ENCODE measurements at regions not wholly inside any gene's neighbourhood (a gene's known extent, or its start where the extent isn't known, plus 50 kb on each side); places are given as distances from the start of the nearest gene placed in this dataset.

GRCh38 chr12:60216226-60216625 is 620.4 kb downstream of the SLC16A7 start:
- H3K27me3 ChIP-seq (ENCODE audit: insufficient read depth, low read depth) = no peaks in the 10 kb centered on the region
- no peak for DNase-seq
- H3K4me3 ChIP-seq = no peak overlapping the region
- H3K9me3 ChIP-seq (ENCODE audit: insufficient read depth, low read depth) = no peaks in the 10 kb centered on the region
- H3K79me2 ChIP-seq (ENCODE audit: low read depth) = no peaks in the 10 kb centered on the region
- H3K9me2 ChIP-seq (ENCODE audit: insufficient read depth) = no peaks in the 10 kb centered on the region
- H2AFZ ChIP-seq = no peak overlapping the region
- H3K36me3 ChIP-seq (ENCODE audit: low read depth) = no peaks in the 10 kb centered on the region
- H3K4me2 ChIP-seq = no peak overlapping the region
- no peak overlapping the region for H3K27ac ChIP-seq
- BruUV-seq (replicated peaks) = no TSS peak
- no peaks in the 10 kb centered on the region for H3F3A ChIP-seq (ENCODE audit: insufficient read depth, low read depth)
- TF ChIP-seq EZH2 (IDR thresholded peaks at IDR 0.05; ENCODE audit: low read depth) = no peak
- TF ChIP-seq, protein P1, sequence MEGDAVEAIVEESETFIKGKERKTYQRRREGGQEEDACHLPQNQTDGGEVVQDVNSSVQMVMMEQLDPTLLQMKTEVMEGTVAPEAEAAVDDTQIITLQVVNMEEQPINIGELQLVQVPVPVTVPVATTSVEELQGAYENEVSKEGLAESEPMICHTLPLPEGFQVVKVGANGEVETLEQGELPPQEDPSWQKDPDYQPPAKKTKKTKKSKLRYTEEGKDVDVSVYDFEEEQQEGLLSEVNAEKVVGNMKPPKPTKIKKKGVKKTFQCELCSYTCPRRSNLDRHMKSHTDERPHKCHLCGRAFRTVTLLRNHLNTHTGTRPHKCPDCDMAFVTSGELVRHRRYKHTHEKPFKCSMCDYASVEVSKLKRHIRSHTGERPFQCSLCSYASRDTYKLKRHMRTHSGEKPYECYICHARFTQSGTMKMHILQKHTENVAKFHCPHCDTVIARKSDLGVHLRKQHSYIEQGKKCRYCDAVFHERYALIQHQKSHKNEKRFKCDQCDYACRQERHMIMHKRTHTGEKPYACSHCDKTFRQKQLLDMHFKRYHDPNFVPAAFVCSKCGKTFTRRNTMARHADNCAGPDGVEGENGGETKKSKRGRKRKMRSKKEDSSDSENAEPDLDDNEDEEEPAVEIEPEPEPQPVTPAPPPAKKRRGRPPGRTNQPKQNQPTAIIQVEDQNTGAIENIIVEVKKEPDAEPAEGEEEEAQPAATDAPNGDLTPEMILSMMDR (conservative IDR thresholded peaks at IDR 0.05) = no peak
- ChIA-PET CTCF (no interaction called here), POLR2A (ENCODE audit: unreplicated experiment) (no interaction called here)
- H3K4me1 ChIP-seq (replicated peaks; ENCODE audit: insufficient read depth) = no peaks in the 10 kb centered on the region
- intact Hi-C loops (cut with micrococcal nuclease; ENCODE audit: unreplicated experiment) = no loop called here
- no peaks in the 10 kb centered on the region for H4K20me1 ChIP-seq (ENCODE audit: insufficient read depth)

GRCh38 chr12:60223242-60223641 is 627.4 kb downstream of the SLC16A7 start:
- H3K4me2 ChIP-seq = no peak overlapping the region
- no peak overlapping the region for H2AFZ ChIP-seq
- H3K4me3 ChIP-seq = no peak overlapping the region
- H3K9me2 ChIP-seq (ENCODE audit: insufficient read depth) = no peaks in the 10 kb centered on the region
- no peaks in the 10 kb centered on the region for H3F3A ChIP-seq (ENCODE audit: insufficient read depth, low read depth)
- no TSS peak for BruUV-seq (replicated peaks)
- H3K27ac ChIP-seq = no peak overlapping the region
- POLR2A ChIA-PET (ENCODE audit: unreplicated experiment) = no interaction called here
- no peaks in the 10 kb centered on the region for H3K4me1 ChIP-seq (replicated peaks; ENCODE audit: insufficient read depth)
- intact Hi-C loops (cut with micrococcal nuclease; ENCODE audit: unreplicated experiment) = no loop called here
- no peak for TF ChIP-seq EZH2 (IDR thresholded peaks at IDR 0.05; ENCODE audit: low read depth)
- TF ChIP-seq, protein P1 (conservative IDR thresholded peaks at IDR 0.05) = no peak
- CTCF ChIA-PET = no interaction called here
- H3K27me3 ChIP-seq (ENCODE audit: insufficient read depth, low read depth) = no peaks in the 10 kb centered on the region
- no peaks in the 10 kb centered on the region for H3K9me3 ChIP-seq (ENCODE audit: insufficient read depth, low read depth)
- no peaks in the 10 kb centered on the region for H3K79me2 ChIP-seq (ENCODE audit: low read depth)
- no peak for DNase-seq
- no peaks in the 10 kb centered on the region for H4K20me1 ChIP-seq (ENCODE audit: insufficient read depth)
- H3K36me3 ChIP-seq (ENCODE audit: low read depth) = no peaks in the 10 kb centered on the region

DNA sequence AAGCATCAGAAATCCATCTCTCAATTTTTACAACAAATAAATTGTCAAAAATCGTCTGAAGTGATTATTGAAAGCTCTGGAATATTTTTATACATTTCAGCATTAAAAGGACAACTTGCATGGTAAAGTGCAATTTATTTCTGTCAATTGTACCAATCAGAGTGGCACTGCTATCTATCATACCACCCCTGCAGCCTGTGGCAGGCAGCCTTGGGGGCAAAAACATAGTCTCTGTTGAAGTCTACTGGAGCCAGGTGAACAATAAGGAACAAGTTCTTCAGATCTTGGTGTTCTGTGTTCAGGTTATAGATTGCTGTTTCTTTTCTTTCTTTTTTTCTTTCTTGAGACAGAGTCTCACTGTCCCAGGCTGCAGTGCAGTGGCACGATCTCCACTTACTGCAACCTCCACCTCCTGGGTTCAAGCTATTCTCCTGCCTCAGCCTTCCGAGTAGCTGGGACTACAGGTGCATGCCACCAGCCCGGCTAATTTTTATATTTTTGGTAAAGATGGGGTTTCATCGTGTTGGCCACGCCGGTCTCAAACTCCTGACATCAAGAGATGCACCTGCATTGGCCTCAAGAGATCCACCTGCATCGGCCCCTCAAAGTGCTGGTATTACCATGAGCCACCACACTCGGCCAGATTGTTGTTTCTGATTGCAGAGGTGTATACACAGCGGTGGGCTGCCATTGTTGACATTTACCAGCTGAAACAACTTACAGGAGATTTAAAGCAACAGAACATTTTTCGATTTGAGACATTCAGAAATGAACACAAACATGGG is 629.6 kb downstream of the SLC16A7 start:
- intact Hi-C loops (cut with micrococcal nuclease; ENCODE audit: unreplicated experiment) = no loop called here
- no TSS peak for BruUV-seq (replicated peaks)
- H3K4me3 ChIP-seq = no peak overlapping the region
- H3K27ac ChIP-seq = no peak overlapping the region
- no peaks in the 10 kb centered on the region for H3K79me2 ChIP-seq (ENCODE audit: low read depth)
- CTCF ChIA-PET = no interaction called here
- POLR2A ChIA-PET (ENCODE audit: unreplicated experiment) = no interaction called here
- H3K36me3 ChIP-seq (ENCODE audit: low read depth) = no peaks in the 10 kb centered on the region
- H3K4me1 ChIP-seq (replicated peaks; ENCODE audit: insufficient read depth) = no peaks in the 10 kb centered on the region
- H3K9me3 ChIP-seq (ENCODE audit: insufficient read depth, low read depth) = no peaks in the 10 kb centered on the region
- DNase-seq = no peak
- H2AFZ ChIP-seq = 0 out of 2 replicates have a peak overlapping the region, but pooled peaks have one; percentile 8
- H3K9me2 ChIP-seq (ENCODE audit: insufficient read depth) = no peaks in the 10 kb centered on the region
- no peaks in the 10 kb centered on the region for H3F3A ChIP-seq (ENCODE audit: insufficient read depth, low read depth)
- no peaks in the 10 kb centered on the region for H4K20me1 ChIP-seq (ENCODE audit: insufficient read depth)
- no peak for TF ChIP-seq EZH2 (IDR thresholded peaks at IDR 0.05; ENCODE audit: low read depth)
- TF ChIP-seq, protein P1 (conservative IDR thresholded peaks at IDR 0.05) = no peak
- no peak overlapping the region for H3K4me2 ChIP-seq
- H3K27me3 ChIP-seq (ENCODE audit: insufficient read depth, low read depth) = no peaks in the 10 kb centered on the region
